ENCODE measurements at regions not wholly inside any gene's neighbourhood (a gene's known extent, or its start where the extent isn't known, plus 50 kb on each side); places are given as distances from the start of the nearest gene placed in this dataset.

DNA sequence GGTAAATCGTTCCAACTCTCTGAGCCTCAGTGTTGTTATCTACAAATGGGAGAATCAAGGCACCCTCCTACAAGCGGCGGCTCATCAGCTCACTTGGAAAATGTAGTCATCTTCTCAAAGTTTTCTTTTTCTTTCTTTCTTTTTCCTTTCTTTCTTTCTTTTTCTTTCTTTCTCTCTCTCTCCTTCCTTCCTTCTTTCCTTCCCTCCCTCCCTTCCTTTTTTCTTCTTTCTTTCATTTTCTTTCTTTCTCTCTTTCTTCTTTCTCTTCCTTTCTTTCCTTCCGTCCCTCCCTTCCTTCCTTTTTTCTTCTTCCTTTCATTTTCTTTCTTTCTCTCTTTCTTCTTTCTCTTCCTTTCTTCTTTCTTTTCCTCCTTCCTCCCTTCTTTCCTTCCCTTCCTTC is 55.0 kb upstream of the TGM3 start:
- no peak overlapping the region for H3K9ac ChIP-seq (ENCODE audit: insufficient read depth in 1 of 2, low read depth in 2 of 2, low read length in 2 of 2)
- H3K27me3 ChIP-seq (ENCODE audit: control insufficient read depth in 2 of 2, insufficient read depth in 2 of 2, low read length in 2 of 2) = peaks cover 3 to 8% of the 10 kb centered on the region in 2 experiments; a peak in 1 of 5 replicates
- FAIRE-seq = no peak
- H3K4me2 ChIP-seq (ENCODE audit: insufficient read depth, low read length) = no peak overlapping the region
- H3K27ac ChIP-seq (ENCODE audit: extremely low read depth, low read depth, low read length) = no peak overlapping the region
- H3K9me1 ChIP-seq (ENCODE audit: control insufficient read depth, insufficient read depth, low read length) = no peaks in the 10 kb centered on the region
- POLR2A ChIA-PET = interaction anchor here (0.5 to 1.2 kb wide), 3 partner anchors 12 to 1458 kb away, joined by 3 read pairs; no protein-coding TSS in a partner anchor
- no peaks in the 10 kb centered on the region for H4K20me1 ChIP-seq (replicated peaks; ENCODE audit: control insufficient read depth, insufficient read depth, low read length)
- H3K36me3 ChIP-seq (ENCODE audit: control insufficient read depth, insufficient read depth, low read length) = no peaks in the 10 kb centered on the region
- TF ChIP-seq, protein P1, sequence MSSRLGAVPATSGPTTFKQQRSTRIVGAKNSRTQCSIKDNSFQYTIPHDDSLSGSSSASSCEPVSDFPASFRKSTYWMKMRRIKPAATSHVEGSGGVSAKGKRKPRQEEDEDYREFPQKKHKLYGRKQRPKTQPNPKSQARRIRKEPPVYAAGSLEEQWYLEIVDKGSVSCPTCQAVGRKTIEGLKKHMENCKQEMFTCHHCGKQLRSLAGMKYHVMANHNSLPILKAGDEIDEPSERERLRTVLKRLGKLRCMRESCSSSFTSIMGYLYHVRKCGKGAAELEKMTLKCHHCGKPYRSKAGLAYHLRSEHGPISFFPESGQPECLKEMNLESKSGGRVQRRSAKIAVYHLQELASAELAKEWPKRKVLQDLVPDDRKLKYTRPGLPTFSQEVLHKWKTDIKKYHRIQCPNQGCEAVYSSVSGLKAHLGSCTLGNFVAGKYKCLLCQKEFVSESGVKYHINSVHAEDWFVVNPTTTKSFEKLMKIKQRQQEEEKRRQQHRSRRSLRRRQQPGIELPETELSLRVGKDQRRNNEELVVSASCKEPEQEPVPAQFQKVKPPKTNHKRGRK (tag; IDR thresholded peaks at IDR 0.05) = peak; percentile 95
- no peak for TF ChIP-seq GABPA (tag; conservative IDR thresholded peaks at IDR 0.05; ENCODE audit: low read depth)
- intact Hi-C loops (cut with micrococcal nuclease) (no loop called here), in situ Hi-C loops (cut with MboI) (no loop called here)
- DNase-seq (ENCODE audit: extremely low read depth in 1 of 4, low spot score in 3 of 4) = no peak
- BruUV-seq (replicated peaks) = no TSS peak
- WGBS (ENCODE audit: insufficient coverage, low coverage, missing lambda C conversion rate) = 20% methylated on average over 3 of the region's 4 CpGs
- no peak overlapping the region for H2AFZ ChIP-seq (ENCODE audit: low read depth, low read length)
- no peak for ATAC-seq
- H3K4me3 ChIP-seq = no peak overlapping the region
- CTCF ChIA-PET (ENCODE audit: low intra/inter-chr PET ratio) = no interaction called here
- H3K9me3 ChIP-seq (replicated peaks; ENCODE audit: control insufficient read depth, insufficient read depth, low read depth, low read length) = no peaks in the 10 kb centered on the region
- no peaks in the 10 kb centered on the region for H3K79me2 ChIP-seq (ENCODE audit: control insufficient read depth, insufficient read depth, low read length)
- H3K4me1 ChIP-seq (replicated peaks in 1 of 2; ENCODE audit: control insufficient read depth in 2 of 2, insufficient read depth in 2 of 2, low read length in 2 of 2) = no peaks in the 10 kb centered on the region

DNA sequence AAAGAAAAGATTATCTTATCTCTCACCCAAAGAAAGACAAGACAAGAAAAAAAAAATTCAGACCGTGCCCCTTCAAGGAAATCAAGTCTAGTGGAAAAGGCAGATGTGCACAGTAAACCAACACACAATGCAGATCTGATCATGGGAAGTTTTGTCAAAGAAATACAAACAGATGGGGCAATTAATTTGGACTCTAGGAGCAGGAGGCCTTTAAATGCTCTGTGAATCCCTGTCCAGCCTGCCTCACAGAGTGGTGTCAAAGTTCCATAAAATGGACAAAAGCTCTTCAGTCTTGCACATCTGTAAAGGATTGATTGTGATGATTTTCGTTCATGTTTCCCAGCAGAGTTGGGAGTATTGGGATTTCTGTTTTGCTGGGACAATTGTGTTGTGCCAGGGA is 53.1 kb upstream of the TGM3 start:
- no TSS peak for BruUV-seq (replicated peaks)
- no peak overlapping the region for H3K4me3 ChIP-seq
- in situ Hi-C loops (cut with MboI) (no loop called here), intact Hi-C loops (cut with micrococcal nuclease) (no loop called here)
- DNase-seq (ENCODE audit: extremely low read depth in 1 of 4, low spot score in 3 of 4) (no peak), FAIRE-seq (no peak), ATAC-seq (no peak)
- H3K36me3 ChIP-seq (ENCODE audit: control insufficient read depth, insufficient read depth, low read length) = no peaks in the 10 kb centered on the region
- no peaks in the 10 kb centered on the region for H3K9me1 ChIP-seq (ENCODE audit: control insufficient read depth, insufficient read depth, low read length)
- H4K20me1 ChIP-seq (replicated peaks; ENCODE audit: control insufficient read depth, insufficient read depth, low read length) = no peaks in the 10 kb centered on the region
- H3K4me1 ChIP-seq (replicated peaks in 1 of 2; ENCODE audit: control insufficient read depth in 2 of 2, insufficient read depth in 2 of 2, low read length in 2 of 2) = no peaks in the 10 kb centered on the region
- POLR2A ChIA-PET = interaction anchor here (1.1 kb wide), 1 partner anchor 17 kb away, joined by 3 read pairs; no protein-coding TSS in a partner anchor
- no peaks in the 10 kb centered on the region for H3K9me3 ChIP-seq (replicated peaks; ENCODE audit: control insufficient read depth, insufficient read depth, low read depth, low read length)
- no peak overlapping the region for H3K27ac ChIP-seq (ENCODE audit: extremely low read depth, low read depth, low read length)
- H3K9ac ChIP-seq (ENCODE audit: insufficient read depth in 1 of 2, low read depth in 2 of 2, low read length in 2 of 2) = no peak overlapping the region
- H3K79me2 ChIP-seq (ENCODE audit: control insufficient read depth, insufficient read depth, low read length) = no peaks in the 10 kb centered on the region
- WGBS (ENCODE audit: insufficient coverage, low coverage, missing lambda C conversion rate) = 0% methylated on average over 1 of the region's 2 CpGs
- no peak overlapping the region for H3K4me2 ChIP-seq (ENCODE audit: insufficient read depth, low read length)
- no peaks in the 10 kb centered on the region; a peak in 1 of 5 replicates for H3K27me3 ChIP-seq (ENCODE audit: control insufficient read depth in 2 of 2, insufficient read depth in 2 of 2, low read length in 2 of 2)
- no peak overlapping the region for H2AFZ ChIP-seq (ENCODE audit: low read depth, low read length)
- CTCF ChIA-PET (ENCODE audit: low intra/inter-chr PET ratio) = interaction anchor here (0.6 kb wide), 1 partner anchor 203 kb away, joined by 6 read pairs; no protein-coding TSS in a partner anchor
- TF ChIP-seq, protein P2, sequence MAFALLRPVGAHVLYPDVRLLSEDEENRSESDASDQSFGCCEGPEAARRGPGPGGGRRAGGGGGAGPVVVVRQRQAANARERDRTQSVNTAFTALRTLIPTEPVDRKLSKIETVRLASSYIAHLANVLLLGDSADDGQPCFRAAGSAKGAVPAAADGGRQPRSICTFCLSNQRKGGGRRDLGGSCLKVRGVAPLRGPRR (CRISPR knock-in tag; IDR thresholded peaks at IDR 0.05) = no peak
- no peak for TF ChIP-seq ZNF780A (CRISPR knock-in tag; IDR thresholded peaks at IDR 0.05)
- TF ChIP-seq, protein P3, sequence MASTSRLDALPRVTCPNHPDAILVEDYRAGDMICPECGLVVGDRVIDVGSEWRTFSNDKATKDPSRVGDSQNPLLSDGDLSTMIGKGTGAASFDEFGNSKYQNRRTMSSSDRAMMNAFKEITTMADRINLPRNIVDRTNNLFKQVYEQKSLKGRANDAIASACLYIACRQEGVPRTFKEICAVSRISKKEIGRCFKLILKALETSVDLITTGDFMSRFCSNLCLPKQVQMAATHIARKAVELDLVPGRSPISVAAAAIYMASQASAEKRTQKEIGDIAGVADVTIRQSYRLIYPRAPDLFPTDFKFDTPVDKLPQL (IDR thresholded peaks at IDR 0.05; ENCODE audit: extremely low read depth, insufficient read length) = no peak
- no peak for TF ChIP-seq TCFL5 (CRISPR knock-in tag; conservative IDR thresholded peaks at IDR 0.05)
